Stimulated activated CD4-positive, alpha-beta T cell treated with anti-CD3 and anti-CD28 coated beads, Interleukin-1b, Interleukin-23, amount 100 ng/mL, for 24 hours (primary cell): ENCODE measurements at regions not wholly inside any gene's neighbourhood (a gene's known extent, or its start where the extent isn't known, plus 50 kb on each side); places are given as distances from the start of the nearest gene placed in this dataset.
A peak's percentile ranks its signal among the peaks of the same experiment; 100 is the strongest.

Experiments used
- DNase-seq, 4 experiments: peaks; one replicate each; pipeline ENCODE4 v3.0.0-alpha.2; 2020; ENCODE audit warnings: low read depth in 4 of 4, low spot score in 1 of 4

DNA sequence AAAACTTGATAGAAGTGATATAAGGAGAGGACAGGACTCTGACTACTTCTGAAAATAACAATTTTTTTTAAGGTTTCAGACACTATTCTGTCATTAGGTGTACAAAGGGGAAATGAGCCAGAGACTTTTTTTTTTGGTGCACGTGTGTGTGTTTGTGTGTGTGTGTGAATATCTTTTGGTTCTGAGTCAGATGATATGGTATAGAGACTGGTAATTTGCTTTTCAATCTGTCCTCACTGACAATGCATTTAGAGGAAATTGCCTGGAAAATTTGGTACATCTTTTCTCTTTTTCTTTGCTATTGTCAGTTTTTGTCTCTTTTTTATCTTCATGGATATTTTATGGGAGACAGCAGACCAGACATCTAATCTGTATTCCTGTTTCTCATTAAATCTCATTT lies 59.3 kb downstream of the DDIT4L start:
- DNase-seq, result no peak

DNA sequence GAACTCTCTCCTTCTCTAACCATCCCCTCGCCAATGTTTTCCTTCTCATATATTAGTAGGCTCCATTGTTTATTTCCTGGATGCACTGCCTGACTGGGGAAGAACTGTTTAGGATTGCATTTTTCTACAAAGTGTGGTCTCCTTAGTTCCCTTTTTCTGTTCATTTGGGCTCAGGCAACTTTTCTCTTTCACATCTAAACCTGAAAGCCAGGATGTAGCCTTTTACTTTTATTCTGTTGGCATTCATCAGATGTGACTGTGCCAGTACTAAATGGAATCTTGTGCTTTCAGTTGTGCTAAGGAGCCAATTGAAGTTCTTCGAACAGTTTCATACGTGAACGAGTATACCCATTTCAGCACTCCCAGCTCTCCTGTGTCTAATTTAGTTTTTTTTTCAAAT lies 59.8 kb downstream of the DDIT4L start:
- DNase-seq, result no peak

DNA sequence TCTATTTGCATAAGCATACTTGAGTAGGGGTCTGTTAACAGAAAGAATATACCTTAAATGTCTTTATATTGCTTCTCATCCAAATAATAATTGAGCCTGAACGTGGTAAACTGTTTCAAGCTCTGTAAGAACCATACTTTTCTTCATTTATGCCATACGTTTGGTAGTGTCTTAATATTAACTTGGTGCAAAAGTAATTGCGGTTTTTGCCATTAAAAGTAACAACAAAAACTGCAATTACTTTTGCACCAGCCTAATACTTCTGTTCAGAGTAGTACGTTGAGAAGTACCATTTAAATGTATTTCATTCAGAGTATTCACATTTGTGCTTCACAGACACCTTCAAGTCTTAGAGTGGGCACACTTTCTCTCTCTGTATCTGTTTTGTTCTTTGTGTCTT lies 60.5 kb downstream of the DDIT4L start:
- DNase-seq, result no peak

DNA sequence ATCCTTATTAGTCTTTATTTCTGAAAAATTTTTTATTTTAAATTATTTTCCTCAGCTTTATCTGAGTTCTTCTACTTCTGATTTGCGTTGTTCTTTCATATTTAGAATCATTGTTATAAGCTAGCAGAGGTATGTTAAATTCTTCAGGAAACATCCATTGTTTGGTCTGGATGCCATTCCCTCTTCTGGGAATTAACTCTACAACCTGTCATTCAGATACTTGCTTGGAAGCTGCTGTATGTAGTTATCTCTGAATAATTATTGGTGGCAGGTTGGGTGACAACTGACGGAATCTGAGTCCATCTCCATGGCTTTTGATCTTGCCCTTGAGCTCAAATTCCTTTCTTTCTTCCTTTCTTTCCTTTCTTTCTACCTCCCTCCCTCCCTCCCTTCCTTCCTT lies 61.9 kb downstream of the DDIT4L start:
- no peak for DNase-seq

DNA sequence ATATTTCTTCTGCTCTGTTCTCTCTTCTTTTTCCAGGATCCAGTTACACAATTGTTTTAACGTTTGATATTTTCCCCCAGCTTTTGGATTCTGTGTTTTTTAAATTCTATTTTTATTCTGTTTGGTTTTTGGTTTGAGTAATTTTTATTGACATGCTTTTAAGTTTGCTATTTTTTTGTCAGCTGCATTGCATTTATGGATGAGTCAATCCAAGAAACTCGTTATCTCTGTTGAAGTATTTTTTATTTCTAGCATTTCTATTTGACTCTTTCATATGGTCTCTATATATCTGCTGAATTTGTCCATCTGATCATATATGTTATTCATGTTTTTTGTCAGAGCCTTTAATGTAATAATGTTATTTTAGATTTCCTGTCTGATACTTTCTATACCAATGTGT lies 65.6 kb downstream of the DDIT4L start:
- DNase-seq, result no peak

DNA sequence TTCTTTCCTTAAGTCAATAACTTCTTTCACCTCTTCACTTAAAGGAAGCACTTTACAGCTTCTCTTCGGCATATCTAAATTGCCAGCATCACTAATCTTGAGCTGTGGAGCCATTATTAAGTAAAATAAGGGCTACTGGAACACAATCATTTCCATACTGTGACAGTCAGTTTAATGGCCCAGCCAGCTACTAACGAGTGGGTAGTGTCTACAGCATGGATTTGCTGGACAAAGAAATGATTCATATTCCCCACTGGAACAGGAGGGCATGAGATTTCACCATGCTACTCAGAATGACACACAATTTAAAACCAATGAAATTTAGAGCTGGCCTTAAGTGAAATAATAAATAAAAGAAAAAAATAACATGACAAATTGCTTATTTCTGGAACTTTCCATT lies 72.1 kb downstream of the DDIT4L start:
- DNase-seq, result no peak

DNA sequence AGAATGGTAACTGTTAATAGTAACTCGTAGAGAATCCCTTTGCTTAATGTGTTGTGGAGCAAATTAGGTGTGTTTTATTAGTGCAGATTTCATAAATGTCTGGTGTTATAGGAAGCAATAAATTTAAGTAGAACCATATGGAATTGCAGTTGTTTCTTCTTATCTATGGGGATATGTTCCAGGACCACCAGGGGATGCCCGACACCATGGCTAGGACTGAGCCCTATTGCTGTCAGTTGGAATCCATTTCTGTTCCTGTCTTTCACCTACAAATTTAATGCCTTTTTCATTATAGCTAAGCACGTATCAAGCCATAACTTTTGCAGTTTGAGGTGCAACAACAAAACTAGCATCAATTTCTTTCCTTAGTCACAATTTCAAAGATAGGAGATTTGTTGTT lies 72.5 kb downstream of the DDIT4L start:
- no peak for DNase-seq

DNA sequence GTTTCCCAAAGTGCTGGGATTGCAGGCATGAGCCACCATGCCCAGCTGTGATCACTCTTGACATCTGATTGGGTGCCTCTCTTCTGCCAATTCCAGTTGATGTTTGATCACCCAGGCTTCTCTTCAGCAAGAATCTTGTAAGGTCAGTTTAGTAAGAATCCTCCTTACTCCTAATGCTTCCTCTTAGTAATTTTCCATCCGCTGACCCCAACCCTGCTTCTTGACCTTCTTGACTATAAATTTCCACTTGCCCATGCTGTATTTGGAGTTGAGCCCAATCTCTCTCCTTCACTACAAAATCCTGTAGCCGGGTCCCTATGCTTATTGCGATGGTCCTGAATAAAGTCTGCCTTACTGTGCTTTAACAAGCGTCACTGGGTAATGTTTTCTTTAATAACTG lies 75.4 kb downstream of the DDIT4L start:
- no peak for DNase-seq

DNA sequence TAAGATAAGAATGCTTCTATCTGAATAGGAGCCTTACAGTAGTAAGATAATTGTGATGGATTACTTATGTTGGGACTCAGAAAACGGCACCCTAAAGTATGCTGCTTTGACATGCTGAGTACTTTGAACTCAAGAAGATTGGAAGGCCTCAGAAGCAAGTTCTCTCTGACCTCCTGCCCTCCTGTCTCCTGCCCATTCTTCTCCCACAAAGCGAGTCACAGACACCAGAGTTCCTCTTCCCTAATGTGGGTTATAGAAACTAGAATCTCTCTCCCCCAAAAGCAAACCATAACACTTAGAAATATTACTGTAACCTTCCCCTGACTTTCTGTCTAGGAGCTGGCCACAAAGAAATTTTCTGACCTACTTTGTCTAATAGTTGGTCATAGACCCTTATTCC lies 76.5 kb downstream of the DDIT4L start:
- no peak for DNase-seq

DNA sequence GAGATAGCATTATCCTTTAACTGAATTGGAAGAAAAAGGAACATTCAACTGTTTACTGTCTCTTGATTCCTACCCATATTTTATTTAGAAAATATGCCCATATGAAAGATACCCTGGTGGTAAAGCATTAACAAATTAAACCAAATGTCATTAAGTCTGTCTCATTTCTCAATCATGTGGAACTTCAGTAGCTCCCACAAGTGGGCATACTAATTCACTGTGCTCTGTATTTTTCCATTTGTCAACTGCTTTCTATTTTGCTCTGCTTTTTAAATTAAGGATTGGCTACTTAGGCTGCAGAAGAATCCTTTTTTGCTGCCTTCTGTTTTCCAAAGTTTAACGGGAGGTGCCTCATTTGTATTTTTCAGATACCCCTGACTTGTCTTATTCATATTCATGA lies 77.2 kb downstream of the DDIT4L start:
- no peak for DNase-seq

DNA sequence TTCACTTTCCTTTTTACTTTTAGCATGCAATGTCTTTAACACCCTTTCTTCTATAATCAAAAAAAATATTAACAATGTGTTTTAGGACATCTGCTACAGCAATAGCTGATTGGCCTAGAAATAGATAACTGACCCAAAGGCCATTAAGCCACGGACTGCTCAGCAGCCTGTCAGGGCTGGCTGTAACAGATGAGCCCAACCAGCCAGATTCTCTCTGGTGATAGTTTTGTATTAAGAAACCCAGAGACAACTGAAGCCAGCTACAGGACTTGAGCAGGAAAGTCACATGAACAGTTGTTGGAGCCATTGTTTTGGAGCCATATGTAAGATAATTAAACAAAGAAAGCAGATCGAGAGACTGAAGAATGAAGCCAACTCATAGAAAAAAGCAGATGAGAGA lies 80.3 kb downstream of the DDIT4L start:
- no peak for DNase-seq

DNA sequence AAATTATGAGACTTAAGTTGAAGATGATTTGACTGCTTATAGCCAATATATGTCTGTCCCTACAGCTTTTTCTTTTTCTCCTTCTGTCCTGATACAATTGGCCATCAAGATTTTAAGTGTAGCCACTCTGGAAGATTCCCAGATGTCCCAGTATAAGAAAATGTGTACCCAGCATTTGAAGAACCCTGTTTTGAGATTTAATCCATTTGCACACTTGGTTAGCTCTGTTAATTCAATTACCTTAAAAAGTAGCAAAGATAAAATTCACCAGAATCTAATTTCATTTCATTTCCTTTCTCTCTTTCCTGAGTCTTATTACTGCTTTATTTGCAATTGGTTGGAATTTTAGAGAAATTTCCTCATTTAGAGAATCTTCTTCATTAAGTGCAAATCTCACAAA lies 81.4 kb downstream of the DDIT4L start:
- DNase-seq, result no peak

DNA sequence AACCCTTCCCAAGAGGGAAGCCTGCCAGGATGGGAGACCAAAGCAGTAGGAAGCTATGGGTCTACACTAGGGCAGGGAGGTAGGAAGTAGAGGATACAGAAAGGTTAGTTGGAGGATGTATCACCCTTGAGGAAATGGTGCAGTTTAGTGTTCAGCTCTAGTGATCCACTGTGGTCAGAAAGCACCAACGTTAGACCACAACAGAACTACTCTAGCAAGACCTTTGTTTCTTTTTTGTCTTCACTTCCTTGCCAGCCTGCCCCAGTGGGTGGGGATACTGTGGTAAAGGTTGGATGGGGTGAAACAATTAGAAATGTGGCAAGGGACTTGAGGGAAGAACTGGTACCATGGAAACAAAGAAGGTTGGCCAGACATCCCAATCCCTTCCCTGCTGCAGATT lies 83.3 kb downstream of the DDIT4L start:
- no peak for DNase-seq

DNA sequence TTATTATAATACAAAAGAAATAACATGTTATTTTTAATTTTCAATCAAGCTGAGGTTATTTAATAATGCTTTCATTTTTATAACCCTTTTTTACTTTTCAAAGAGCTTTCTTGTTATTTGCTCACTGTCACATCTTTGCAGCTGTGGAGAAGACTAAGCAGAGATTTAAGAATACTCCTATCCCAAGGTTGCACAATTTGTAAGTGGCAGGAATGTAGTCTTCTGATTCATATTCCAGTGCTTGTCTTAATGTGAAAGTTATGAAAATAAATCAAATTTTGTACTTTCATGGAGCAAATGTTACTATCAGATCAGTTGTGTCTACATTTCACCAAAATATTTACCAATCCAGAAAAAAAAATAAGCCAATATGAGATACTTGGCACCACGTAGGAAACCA lies 86.6 kb downstream of the DDIT4L start:
- DNase-seq, result no peak

DNA sequence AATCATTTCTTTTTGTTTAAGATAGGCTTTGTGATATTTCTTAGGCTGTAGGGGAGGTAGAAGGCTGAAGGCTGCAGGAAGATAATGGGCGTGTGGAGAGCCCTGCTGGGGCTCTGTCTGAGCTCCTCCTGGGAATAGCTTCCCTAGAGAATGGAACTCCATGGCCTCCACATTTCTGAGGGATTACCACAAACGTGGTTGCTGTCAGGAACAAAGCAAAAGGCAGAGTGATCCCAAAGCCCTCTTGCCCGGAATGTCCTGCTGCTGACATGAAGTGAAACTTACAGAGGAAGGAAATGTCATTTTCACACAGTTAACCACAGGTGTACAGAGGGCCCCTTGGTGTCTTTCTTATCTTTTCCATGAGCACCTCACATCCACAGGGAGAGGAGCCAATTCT lies 89.3 kb downstream of the DDIT4L start:
- no peak for DNase-seq

DNA sequence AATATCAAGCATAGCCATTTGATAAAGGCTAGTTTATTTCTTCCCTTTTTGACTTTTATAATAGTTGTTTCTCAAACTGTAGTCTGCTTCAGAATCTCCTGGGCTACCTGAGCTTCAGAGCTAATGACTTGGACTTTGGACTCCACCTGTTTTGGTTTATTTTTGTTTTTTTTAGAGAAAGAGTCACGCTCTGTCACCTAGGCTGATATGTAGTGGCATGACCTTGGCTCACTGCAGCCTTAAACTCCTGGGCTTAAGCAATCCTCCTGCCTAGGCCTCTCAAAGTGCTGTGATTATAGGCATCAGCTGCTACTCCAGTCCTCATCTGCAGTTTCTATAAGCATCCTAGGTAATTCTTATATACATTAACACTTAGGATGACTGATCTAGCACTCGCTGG lies 90.5 kb downstream of the DDIT4L start:
- no peak for DNase-seq

DNA sequence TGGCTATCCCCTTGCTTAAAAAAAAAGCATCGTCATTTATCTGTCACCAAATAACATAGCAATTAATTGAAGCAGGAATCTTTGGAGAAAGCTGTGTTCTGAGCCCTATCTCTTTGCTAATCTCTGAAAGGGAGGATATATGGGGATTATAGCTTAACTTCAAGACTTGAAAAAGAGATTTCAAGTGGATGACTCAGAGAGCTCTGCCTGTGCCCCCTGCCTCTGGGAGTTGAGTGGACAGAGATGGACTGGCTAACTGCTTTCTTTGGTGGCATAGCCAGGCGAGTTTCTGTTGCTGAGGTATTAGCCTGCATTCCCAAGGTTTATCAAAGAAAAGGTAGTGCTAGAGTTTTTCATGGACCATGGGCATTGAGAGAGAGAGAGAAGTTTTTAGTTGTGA lies 91.6 kb downstream of the DDIT4L start:
- DNase-seq, result no peak

DNA sequence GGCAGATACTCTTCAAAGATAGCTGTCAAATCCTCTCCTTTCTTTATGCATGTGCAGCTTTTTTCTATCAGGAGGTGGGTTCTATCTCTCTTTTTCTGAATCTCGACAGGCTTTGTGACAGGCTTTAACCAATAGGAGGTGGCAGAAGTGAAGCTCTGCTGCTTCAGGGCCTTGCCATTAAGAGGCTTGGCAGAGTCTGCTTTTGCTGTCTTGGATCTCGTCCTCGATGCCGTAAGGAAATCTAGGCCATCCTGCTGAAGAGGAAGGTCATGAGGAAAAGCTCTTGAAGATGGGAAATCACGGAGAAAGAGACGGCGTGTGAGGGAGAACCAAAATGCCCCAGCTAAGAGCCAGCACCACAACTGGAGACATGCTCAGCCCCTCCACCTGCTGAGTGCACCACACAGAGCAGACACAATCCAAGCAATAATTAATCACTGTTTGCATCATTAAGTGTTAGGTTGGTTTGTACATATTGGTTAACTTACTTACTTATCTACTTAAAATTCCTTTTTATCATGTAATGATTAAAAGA lies 92.2 kb downstream of the DDIT4L start:
- DNase-seq, result no peak

DNA sequence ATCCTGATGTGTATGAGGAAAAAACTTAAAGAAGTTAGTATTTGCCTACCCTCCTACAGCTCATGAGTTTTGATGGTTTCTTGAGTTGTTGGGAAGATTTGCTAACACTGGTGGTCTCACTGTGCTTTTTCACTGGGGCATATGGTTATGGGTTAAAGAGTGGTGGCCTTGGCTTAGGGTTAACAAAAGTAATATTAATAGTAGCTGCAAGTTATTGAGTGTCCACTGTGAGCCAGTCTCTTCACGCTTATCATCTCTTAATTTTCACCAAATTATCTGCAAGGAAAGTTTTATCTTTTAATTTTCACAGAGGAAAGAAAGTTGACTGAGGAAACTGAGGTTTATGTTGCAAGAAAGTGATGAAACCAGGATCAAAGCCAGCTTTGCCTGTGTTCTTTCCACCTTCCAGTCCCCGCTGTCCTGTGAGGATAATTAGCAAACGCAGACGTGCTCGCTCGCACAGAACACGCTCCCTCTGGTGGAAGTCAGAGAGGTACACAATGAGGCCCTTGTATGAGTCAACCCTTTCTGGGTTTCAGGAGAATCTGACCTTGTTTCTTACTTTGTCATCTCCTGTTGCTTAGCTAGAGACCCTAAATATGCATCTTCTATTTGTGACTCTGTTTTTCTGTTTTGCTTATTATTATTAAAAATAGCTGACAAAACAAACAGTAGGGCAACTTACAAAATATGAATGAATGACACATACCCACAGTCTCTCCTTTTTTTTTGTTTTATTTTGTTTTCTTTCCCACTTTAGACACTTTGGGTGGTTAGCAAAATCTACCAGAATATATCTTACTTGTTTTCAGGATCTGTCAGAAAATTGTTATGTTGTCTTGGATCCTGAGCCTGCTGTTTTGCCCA lies 94.3 kb downstream of the DDIT4L start:
- peak; percentile 20 to 52 (median 32) for DNase-seq

DNA sequence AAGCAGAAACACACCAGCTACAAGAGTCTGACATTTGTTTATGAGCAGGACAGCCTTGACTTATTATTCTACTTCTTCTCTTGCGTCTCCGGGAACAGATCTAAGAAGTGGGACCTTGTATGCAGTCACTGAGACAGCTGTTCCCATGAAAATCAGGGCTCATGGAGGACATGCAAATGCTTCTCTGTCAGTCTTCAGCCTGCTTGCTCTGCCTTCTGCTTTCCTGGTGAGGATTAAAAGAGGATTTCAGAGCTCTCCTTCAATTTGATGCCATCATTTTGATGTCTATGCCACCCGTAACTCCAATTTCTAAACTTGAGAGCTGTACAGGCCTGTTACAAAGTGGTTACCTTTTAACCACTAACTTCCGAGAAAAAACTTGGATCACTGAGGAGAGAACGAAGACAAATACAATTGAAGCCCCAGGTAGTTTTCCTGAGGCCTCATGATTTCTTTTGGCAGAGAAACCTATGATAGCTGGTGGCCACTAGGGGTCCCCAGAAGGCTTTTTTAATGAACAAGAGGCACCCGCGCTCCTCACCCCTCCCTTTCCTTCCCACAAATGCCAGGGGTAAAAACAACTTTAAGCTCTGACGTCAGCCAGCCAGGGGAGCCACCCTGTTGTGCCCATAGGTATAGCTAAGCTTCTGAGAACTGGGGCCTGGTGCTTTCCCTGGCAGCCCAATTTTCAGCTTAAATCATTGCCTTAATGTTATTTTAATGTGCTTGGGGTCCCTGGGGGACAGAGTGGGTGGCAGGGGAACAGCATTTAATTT lies 97.0 kb downstream of the DDIT4L start:
- peak; percentile 56 to 77 (median 66) for DNase-seq

DNA sequence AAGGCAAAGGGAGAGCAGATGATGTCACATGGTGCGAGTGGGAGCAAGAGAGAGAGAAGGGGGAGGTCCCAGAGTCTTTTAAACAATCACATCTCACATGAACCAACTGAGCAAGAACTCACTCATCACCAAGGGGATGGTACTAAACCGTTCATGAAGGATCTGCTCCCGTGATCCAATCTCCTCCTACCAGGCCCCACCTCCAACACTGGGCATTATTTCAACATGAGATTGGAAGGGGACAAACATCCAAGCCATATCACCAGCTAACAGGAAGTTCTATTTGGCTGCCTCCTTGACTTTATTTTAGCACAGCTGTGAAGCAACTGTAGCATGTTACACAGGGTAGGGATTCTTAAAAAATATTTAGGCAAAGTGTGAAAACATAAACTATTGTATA lies 102.5 kb downstream of the DDIT4L start:
- DNase-seq, result no peak

DNA sequence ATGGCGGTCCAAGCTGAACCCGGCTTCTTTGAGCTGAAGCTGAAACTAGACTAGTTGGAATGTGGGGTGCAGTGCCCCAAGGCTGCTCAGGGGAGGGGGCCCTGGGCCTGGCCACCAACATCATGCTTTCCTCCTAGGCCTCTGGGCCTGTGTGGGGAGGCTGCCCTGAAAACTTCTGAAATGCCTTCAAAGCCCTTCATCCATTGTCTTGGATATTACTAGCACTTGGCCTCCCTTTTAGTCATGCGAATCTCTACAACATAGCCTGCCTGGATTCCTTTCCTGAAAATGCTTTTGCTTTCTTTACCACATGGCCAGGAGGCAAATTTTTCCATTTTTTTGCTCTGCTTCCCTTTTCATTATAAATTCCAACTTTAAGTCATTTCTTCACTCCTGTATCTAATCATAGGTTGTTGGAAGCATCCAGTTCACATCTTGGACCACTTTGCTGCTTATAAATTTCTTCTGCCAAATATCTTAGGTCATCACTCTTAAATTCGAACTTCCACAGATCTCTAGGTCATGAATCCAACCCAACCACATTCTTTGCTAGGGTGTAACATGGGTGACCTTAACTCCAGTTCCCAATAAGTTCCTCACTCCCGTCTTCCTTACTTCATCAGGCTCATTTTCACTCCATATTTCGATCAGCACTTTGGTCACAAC lies 103.4 kb downstream of the DDIT4L start:
- no peak for DNase-seq
